ENCODE measurements at regions not wholly inside any gene's neighbourhood (a gene's known extent, or its start where the extent isn't known, plus 50 kb on each side); places are given as distances from the start of the nearest gene placed in this dataset.

DNA sequence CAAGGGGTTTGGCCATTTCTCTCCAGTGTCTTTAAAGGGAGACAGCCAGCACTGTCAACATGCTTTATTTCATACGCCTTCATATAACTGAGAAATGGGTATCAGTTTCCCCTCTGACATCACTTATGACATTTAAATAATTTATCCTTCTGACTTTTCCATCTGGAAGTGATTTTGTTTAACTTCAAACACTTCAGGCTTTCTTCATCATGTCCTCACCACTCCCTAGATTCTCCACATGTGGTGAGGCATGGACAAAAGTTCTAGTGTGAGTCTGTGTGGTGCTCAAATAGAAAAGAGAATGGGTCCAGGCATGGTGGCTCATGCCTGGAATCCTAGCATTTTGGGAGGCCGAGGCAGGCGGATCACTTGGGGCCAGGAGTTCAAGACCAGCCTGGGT lies 158.6 kb downstream of the TXNL1 start (continued):
- TF ChIP-seq, protein P1, sequence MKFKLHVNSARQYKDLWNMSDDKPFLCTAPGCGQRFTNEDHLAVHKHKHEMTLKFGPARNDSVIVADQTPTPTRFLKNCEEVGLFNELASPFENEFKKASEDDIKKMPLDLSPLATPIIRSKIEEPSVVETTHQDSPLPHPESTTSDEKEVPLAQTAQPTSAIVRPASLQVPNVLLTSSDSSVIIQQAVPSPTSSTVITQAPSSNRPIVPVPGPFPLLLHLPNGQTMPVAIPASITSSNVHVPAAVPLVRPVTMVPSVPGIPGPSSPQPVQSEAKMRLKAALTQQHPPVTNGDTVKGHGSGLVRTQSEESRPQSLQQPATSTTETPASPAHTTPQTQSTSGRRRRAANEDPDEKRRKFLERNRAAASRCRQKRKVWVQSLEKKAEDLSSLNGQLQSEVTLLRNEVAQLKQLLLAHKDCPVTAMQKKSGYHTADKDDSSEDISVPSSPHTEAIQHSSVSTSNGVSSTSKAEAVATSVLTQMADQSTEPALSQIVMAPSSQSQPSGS (IDR thresholded peaks at IDR 0.05; ENCODE audit: low read length), result no peak
- no peak for TF ChIP-seq CBX8 (IDR thresholded peaks at IDR 0.05; ENCODE audit: borderline replicate concordance, low read depth, low read length)

All from H1 (cell line).